ENCODE measurements at regions not wholly inside any gene's neighbourhood (a gene's known extent, or its start where the extent isn't known, plus 50 kb on each side); places are given as distances from the start of the nearest gene placed in this dataset.

GRCh38 chr2:194550702-194551101 lies 1106.3 kb upstream of the SLC39A10 start:
- TF ChIP-seq CTCF (IDR thresholded peaks at IDR 0.05; ENCODE audit: poor library complexity) (no peak), EZH2 (IDR thresholded peaks at IDR 0.05; ENCODE audit: borderline replicate concordance) (no peak)

All from hepatocyte (in vitro differentiated cells).